Mammary epithelial cell (primary cell): ENCODE measurements at regions not wholly inside any gene's neighbourhood (a gene's known extent, or its start where the extent isn't known, plus 50 kb on each side); places are given as distances from the start of the nearest gene placed in this dataset.

Experiments used
- EZH2 ChIP-seq: IDR thresholded peaks from 2 replicates; pipeline ENCODE4 v1.6.1; 2012; ENCODE audit warnings: low read length, inconsistent platforms, borderline replicate concordance
- TF ChIP-seq, protein P1 (sequence below), 2 donors: IDR thresholded peaks in 1 of 2; conservative IDR thresholded peaks in 1 of 2; 2 replicates each; pipeline ENCODE4 v1.5.1; 2011 to 2012; ENCODE audit warnings: inconsistent platforms in 2 of 2, low read length in 2 of 2, mild to moderate bottlenecking in 2 of 2, control low read depth in 1 of 2, low read depth in 1 of 2; ENCODE audit not compliant: insufficient read depth in 1 of 2; ENCODE audit errors: extremely low read depth in 1 of 2

DNA sequence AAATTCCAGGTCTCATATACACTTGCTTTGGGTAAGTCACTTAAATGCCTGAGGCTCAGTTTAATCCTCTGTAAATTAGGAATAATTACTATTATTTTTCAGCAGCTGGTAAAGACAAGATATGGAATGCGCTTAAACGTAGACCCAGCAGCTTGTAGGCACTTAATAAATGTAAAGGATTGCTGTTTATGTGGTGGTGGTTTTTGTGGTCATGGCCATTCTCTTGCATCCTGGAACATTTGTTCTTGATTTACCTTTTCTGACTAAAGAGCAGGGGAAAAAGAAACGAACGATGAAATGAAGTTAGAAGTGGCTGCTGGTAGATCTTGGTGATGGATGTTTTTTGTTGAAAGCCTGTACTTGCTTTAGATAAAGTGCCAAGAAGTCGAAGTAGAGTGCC lies 195.0 kb upstream of the FOXD3 start:
- TF ChIP-seq, protein P1, sequence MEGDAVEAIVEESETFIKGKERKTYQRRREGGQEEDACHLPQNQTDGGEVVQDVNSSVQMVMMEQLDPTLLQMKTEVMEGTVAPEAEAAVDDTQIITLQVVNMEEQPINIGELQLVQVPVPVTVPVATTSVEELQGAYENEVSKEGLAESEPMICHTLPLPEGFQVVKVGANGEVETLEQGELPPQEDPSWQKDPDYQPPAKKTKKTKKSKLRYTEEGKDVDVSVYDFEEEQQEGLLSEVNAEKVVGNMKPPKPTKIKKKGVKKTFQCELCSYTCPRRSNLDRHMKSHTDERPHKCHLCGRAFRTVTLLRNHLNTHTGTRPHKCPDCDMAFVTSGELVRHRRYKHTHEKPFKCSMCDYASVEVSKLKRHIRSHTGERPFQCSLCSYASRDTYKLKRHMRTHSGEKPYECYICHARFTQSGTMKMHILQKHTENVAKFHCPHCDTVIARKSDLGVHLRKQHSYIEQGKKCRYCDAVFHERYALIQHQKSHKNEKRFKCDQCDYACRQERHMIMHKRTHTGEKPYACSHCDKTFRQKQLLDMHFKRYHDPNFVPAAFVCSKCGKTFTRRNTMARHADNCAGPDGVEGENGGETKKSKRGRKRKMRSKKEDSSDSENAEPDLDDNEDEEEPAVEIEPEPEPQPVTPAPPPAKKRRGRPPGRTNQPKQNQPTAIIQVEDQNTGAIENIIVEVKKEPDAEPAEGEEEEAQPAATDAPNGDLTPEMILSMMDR (conservative IDR thresholded peaks at IDR 0.05 in 1 of 2, IDR thresholded peaks at IDR 0.05 in 1 of 2; ENCODE audit: extremely low read depth in 1 of 2, insufficient read depth in 1 of 2, low read depth in 1 of 2, low read length in 2 of 2): no peak
- no peak for TF ChIP-seq EZH2
